ENCODE measurements at regions not wholly inside any gene's neighbourhood (a gene's known extent, or its start where the extent isn't known, plus 50 kb on each side); places are given as distances from the start of the nearest gene placed in this dataset.

DNA sequence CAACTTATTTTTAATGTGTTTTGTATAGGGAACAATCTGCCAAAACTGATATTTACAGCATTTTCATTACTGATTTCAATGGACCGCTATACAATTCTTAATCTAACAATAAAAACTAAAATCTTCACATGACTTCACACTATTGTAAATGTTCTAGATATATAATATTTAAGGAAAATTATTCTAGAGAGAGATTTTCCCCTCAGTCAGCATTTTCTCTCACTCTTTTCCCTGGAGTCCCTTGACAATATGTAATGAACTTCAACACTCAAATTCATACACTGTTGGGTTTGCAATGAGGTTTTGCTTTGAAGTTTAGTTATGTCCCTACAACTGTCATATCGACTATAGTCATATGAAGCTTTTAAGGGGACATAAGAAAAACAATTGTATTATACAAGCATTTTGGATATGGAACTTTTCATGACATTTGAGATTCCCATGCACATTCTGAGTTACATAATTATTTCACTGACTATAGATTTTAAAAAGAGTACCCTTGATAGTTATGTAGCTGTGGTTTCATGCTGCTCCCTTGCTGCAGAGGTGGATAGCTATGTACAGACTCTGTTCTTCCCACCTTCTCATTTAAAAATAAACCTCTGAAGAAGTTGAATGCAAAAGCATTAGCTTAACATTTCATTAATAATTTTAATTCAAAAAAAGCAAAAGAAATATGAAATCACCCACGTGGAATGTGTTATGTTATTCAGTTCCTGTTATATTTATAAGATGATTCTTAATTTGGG is 338.5 kb downstream of the AKAIN1 start:
- H3K4me3 ChIP-seq (ENCODE audit: low read depth, low read length) = no peak overlapping the region
- TF ChIP-seq, protein P1, sequence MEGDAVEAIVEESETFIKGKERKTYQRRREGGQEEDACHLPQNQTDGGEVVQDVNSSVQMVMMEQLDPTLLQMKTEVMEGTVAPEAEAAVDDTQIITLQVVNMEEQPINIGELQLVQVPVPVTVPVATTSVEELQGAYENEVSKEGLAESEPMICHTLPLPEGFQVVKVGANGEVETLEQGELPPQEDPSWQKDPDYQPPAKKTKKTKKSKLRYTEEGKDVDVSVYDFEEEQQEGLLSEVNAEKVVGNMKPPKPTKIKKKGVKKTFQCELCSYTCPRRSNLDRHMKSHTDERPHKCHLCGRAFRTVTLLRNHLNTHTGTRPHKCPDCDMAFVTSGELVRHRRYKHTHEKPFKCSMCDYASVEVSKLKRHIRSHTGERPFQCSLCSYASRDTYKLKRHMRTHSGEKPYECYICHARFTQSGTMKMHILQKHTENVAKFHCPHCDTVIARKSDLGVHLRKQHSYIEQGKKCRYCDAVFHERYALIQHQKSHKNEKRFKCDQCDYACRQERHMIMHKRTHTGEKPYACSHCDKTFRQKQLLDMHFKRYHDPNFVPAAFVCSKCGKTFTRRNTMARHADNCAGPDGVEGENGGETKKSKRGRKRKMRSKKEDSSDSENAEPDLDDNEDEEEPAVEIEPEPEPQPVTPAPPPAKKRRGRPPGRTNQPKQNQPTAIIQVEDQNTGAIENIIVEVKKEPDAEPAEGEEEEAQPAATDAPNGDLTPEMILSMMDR (conservative IDR thresholded peaks at IDR 0.05; ENCODE audit: low read depth, low read length) = no peak
- no peak for DNase-seq (ENCODE audit: low read depth)

DNA sequence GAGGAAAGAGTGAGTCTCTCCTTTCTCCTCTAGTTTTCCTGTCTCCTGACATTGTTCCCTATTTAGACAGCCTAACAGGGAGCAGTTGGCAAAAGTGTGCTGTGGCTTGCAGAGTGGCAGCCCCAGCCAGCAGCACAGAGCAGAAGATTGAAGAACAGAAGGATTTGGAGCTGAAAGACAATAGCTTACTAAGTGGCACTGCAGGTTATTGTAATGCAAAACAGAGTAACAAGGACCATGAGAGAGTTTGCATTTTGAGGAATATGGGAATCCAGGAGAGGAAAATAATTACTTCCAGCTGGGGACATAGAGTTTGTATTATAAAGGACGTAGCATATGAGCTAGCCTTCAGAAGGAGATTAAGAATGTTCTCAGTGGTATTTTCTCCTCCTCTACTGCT is 342.4 kb downstream of the AKAIN1 start:
- DNase-seq (ENCODE audit: low read depth) = no peak
- H3K4me3 ChIP-seq (ENCODE audit: low read depth, low read length) = no peak overlapping the region
- TF ChIP-seq, protein P1 (conservative IDR thresholded peaks at IDR 0.05; ENCODE audit: low read depth, low read length) = no peak

DNA sequence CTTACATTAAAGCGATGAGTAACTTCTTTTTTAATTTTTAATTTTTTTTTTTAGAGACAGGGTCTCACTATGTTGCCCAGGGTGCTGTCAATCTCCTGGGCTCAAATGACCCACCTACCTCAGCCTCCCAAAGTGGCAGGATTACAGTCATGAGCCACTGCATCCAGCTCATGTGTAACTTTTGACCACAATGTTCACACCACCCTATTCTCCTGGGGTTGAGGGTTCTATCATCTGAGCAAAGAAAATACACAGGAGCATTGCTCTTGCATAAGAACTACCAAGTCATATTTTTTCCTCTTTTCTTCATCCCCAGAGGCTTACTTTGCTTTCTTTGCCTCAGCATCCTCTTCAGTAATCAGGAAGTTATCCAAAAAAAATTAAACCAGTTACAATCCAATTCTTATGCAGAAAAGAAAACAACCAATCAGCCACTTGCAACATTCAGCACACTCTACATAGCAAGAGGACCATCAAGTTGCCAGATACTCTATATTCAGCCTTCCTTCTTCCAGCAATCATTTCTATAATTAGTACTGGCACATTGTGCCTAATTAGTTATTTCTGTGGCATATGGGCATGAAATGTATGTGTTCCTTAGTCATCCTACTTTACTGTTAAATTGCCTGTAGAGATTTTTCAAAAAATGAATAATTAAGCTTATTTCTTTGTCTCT is 345.6 kb downstream of the AKAIN1 start:
- no peak for DNase-seq (ENCODE audit: low read depth)
- TF ChIP-seq, protein P1 (conservative IDR thresholded peaks at IDR 0.05; ENCODE audit: low read depth, low read length) = no peak
- H3K4me3 ChIP-seq (ENCODE audit: low read depth, low read length) = no peak overlapping the region

DNA sequence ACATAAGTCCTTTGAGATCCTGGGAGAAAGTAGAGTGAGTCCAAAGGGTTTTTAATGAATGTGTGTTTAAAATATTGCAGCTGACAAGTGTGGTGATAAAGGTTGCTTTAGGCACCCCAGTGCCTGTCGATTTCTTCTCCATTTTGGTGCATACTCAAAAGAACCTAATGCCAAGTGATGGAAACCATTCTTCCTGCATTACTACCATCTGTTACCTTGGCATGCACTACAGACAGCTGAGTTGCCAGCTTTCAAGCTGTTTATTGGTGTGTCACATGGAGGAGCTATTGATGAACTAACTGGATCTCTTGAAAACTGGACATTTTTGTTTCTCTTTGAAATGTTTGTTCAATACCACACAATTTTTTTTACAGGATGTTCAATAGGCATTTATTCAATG is 350.0 kb downstream of the AKAIN1 start:
- TF ChIP-seq, protein P1 (conservative IDR thresholded peaks at IDR 0.05; ENCODE audit: low read depth, low read length) = no peak
- H3K4me3 ChIP-seq (ENCODE audit: low read depth, low read length) = no peak overlapping the region
- DNase-seq (ENCODE audit: low read depth) = no peak

DNA sequence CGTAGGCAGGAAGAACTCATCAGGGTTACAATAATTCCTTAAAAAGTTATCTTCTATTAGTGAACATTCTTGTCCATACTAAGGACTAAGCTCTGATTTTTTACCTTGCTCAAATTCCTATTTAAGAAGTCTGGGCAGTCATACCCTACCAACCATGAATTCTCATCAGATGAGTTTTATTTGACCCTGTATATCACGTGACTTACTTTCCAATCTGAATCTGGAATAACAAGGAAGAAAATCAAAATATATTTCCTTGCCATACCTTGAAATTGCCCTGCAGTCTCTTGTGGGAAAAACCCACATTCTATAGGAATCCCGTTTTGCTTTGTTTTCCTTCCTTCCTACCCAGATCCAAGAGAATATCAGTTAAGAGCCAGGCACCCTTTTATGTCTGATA is 352.7 kb downstream of the AKAIN1 start:
- TF ChIP-seq, protein P1 (conservative IDR thresholded peaks at IDR 0.05; ENCODE audit: low read depth, low read length) = no peak
- no peak overlapping the region for H3K4me3 ChIP-seq (ENCODE audit: low read depth, low read length)
- no peak for DNase-seq (ENCODE audit: low read depth)

DNA sequence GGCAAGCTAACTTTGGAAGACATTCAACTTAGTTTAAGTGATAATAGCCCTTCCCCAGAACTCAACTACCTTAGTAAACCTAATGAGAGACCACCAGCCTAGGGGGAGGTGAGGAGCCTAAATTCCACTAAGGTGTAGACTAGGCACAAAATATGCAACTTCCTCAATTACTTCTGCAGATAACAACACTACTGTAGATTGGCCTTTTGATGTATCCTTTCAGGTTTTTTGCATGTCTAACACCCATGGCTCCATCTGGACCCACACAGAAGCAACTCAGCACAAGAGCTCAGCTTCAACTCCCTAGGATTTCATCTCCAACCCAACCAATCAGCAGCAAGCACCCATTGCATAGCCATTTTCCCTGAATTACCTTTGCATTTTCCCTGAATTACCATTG is 353.3 kb downstream of the AKAIN1 start:
- H3K4me3 ChIP-seq (ENCODE audit: low read depth, low read length) = no peak overlapping the region
- TF ChIP-seq, protein P1 (conservative IDR thresholded peaks at IDR 0.05; ENCODE audit: low read depth, low read length) = no peak
- DNase-seq (ENCODE audit: low read depth) = no peak

DNA sequence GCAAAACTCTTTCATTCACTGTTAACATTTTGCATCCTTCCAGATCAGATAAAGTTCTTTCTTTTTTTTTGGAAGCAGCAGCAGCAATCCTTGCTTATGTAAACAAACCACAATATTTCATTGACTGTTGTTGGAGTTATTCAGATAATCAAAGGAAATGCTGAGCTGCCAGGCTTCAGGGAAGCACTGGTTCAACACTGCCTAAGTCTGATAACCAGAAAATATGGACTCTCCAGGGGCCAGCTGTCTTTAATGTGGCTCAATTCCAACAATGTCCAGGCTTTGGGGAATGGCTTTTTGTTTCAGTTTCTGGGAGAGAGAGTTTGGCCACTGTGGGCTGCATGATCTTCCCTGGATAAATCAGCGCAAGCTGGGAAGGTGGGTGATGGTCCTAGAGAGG is 354.3 kb downstream of the AKAIN1 start:
- no peak for DNase-seq (ENCODE audit: low read depth)
- TF ChIP-seq, protein P1 (conservative IDR thresholded peaks at IDR 0.05; ENCODE audit: low read depth, low read length) = no peak
- H3K4me3 ChIP-seq (ENCODE audit: low read depth, low read length) = no peak overlapping the region

All from choroid plexus epithelial cell (primary cell).